Colonic mucosa (tissue), 4 donors: ENCODE measurements at regions not wholly inside any gene's neighbourhood (a gene's known extent, or its start where the extent isn't known, plus 50 kb on each side); places are given as distances from the start of the nearest gene placed in this dataset.
"Not testable (repeated sequence)": the region's sequence is repeated elsewhere in the genome, so short reads cannot be mapped to it uniquely, and the experiment has no call there.

Experiments used
- DNase-seq: peaks from one replicate; pipeline ENCODE4 v3.0.0-alpha.2; 2020
- H3K27ac ChIP-seq: fragments of 200-600 bp; one replicate; pipeline ENCODE4 v1.8.0; 2021
- H3K27me3 ChIP-seq: fragments of 200-600 bp; one replicate; pipeline ENCODE4 v1.8.0; 2021
- H3K36me3 ChIP-seq: fragments of 200-600 bp; one replicate; pipeline ENCODE4 v1.8.0; 2021
- H3K4me1 ChIP-seq: fragments of 200-600 bp; one replicate; pipeline ENCODE4 v1.8.0; 2021; ENCODE audit warnings: mild to moderate bottlenecking
- H3K4me3 ChIP-seq: fragments of 200-600 bp; one replicate; pipeline ENCODE4 v1.8.0; 2021
- H3K9ac ChIP-seq, 2 donors: one replicate each; pipeline ENCODE4 v1.7.0; 2013; ENCODE audit warnings: control low read depth in 2 of 2, low read depth in 2 of 2, low read length in 2 of 2
- H3K9me3 ChIP-seq: fragments of 200-600 bp; one replicate; pipeline ENCODE4 v1.8.0; 2021
- intact Hi-C: fragments of 100-400 bp; cut with DNase I; formaldehyde crosslinking; loops from one replicate; pipeline ENCODE4 v1.14.1; 2022
- TF ChIP-seq, protein P1 (sequence below): fragments of 200-600 bp; IDR thresholded peaks from one replicate; pipeline ENCODE4 v1.8.0; 2022; ENCODE audit warnings: antibody characterized with exemption, mild to moderate bottlenecking
- donor health status: healthy.
- donor health status: DM: no; HTN: no; CAD: no.
- donor health status: DM: no; HTN: no; CAD: no.

DNA sequence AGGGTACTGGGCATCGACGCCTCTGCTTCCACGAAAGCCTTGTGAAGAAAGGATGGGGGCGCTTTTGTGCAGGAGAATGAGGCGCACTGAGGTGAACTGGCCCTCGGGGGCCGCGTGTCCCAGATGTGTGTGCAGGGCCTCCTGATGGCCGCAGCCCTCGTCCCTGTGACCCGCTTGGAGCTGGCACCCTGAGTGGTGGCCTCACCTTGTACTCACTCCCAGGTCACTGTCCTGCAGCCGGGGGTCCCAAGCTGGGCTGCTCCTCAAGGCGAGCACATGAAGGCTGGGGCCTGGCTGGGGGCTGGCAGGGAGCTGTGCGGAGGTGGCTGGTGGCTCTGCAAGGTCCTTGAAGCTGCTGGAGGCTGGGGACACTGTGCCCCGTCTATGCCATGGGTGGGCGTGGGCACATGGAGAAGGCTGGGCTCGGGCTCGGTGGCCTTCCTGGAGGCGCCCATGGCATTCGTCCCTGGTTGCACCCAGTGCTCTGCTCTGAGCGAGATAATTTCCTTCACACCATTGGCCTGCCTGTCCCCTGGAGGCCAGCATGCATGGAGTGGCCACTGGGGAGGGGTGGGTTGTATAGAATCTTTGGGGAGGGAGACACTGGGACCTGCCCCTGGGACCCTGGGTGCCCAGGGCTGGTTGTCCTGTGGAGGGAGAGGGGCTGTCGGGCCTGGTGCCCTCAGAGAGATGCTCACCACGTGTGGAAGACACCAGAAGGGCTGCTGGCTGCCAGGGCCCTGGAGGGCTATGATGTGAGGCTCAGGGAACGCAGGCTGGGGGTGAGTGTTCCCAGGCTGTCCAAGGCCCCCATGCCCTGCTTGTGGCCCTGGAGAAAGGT lies 79.3 kb downstream of the TMEM121 start:
- no peak overlapping the region for H3K27ac ChIP-seq
- TF ChIP-seq, protein P1, sequence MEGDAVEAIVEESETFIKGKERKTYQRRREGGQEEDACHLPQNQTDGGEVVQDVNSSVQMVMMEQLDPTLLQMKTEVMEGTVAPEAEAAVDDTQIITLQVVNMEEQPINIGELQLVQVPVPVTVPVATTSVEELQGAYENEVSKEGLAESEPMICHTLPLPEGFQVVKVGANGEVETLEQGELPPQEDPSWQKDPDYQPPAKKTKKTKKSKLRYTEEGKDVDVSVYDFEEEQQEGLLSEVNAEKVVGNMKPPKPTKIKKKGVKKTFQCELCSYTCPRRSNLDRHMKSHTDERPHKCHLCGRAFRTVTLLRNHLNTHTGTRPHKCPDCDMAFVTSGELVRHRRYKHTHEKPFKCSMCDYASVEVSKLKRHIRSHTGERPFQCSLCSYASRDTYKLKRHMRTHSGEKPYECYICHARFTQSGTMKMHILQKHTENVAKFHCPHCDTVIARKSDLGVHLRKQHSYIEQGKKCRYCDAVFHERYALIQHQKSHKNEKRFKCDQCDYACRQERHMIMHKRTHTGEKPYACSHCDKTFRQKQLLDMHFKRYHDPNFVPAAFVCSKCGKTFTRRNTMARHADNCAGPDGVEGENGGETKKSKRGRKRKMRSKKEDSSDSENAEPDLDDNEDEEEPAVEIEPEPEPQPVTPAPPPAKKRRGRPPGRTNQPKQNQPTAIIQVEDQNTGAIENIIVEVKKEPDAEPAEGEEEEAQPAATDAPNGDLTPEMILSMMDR = no peak
- peak; percentile 15 for DNase-seq
- no peak overlapping the region for H3K9ac ChIP-seq
- no peaks in the 10 kb centered on the region for H3K9me3 ChIP-seq
- no peaks in the 10 kb centered on the region for H3K27me3 ChIP-seq
- intact Hi-C loops = no loop called here
- H3K4me3 ChIP-seq = no peak overlapping the region
- H3K36me3 ChIP-seq = no peaks in the 10 kb centered on the region
- H3K4me1 ChIP-seq = no peaks in the 10 kb centered on the region

DNA sequence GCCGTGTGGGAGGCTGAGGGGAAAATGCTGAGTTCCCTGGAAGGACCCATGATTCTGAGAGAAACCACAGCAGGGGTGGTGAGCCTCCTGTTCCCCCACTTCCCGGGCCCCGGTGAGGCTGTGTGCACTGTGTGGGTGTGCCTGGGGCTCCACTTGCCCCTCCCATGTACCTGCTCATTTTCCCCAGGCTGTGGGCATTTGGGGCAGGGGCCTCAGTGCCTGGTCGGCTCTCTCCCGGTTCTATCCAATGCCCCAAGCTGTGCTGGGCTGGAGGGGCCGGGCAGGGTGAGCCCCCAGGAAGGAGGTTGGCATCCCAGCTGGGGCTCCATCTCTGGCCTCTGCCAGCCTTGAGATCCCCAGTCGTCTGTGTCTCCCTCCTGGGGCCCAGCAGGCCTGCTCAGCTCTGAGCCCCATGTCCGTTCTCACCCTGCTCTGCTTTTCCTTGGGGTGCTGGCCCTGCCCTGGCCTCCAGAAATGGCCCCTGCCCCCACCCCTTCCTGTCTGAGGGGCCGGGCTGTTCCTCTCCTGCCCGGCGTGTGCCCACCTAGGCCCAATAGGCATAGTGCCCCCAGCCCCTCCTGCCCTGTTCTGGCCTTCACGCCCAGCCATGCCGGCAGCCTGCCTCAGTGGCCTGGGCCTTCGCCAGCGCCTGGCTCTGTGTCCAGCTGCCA lies 80.1 kb downstream of the TMEM121 start:
- H3K27me3 ChIP-seq, DNase-seq, H3K36me3 ChIP-seq, H3K9me3 ChIP-seq, H3K4me3 ChIP-seq, intact Hi-C loops, H3K27ac ChIP-seq, H3K4me1 ChIP-seq, H3K9ac ChIP-seq: not testable (repeated sequence)

DNA sequence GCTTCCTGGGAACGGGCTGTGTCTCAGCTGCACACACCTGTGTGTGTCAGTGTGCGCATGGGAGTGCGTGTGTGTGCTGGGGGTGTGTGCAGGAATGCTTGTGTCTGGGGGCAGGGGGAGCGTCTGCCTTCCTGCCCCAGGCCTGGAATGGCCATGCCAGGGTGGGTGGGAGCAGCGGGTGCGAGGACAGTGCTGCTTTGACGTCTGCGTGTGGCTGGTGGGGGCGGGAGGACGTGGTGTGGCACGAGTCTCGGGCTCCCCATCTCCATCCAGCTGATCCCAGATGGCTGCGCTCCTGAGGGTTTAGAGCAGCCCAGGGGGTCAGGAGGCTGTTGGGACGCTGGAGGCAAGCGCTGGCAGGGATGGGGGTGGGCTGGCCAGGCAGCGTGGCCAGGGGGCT lies 80.6 kb downstream of the TMEM121 start:
- peak; percentile 6 for DNase-seq
- intact Hi-C loops, H3K36me3 ChIP-seq, H3K4me3 ChIP-seq, H3K9me3 ChIP-seq, H3K27me3 ChIP-seq, H3K4me1 ChIP-seq, H3K9ac ChIP-seq, H3K27ac ChIP-seq: not testable (repeated sequence)

DNA sequence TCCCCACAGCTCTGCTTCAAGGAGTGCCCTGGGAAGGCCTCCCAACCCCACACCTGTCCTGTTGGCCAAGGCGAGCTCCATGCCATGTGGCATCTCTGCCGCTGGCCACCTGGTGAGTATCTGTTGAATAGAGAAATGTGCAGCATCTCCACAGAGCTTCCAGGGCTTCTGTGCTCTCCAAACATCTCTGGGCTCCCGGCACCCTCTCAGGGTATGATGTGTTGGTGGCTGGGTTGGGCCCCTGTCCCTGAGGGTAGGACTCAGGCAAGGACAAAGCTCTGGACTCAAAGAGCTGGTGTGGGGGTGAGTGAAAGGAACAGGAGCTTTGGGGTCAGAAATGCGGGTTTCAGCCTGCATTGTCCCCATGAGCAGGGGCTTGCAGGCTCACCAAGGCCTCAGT lies 88.6 kb downstream of the TMEM121 start:
- H3K27ac ChIP-seq, H3K9ac ChIP-seq, H3K27me3 ChIP-seq, DNase-seq, H3K9me3 ChIP-seq, H3K36me3 ChIP-seq, H3K4me3 ChIP-seq, H3K4me1 ChIP-seq: not testable (repeated sequence)
- intact Hi-C loops = loop anchor here (5.0 kb wide), 1 partner anchor 147 kb away; no protein-coding TSS in a partner anchor

DNA sequence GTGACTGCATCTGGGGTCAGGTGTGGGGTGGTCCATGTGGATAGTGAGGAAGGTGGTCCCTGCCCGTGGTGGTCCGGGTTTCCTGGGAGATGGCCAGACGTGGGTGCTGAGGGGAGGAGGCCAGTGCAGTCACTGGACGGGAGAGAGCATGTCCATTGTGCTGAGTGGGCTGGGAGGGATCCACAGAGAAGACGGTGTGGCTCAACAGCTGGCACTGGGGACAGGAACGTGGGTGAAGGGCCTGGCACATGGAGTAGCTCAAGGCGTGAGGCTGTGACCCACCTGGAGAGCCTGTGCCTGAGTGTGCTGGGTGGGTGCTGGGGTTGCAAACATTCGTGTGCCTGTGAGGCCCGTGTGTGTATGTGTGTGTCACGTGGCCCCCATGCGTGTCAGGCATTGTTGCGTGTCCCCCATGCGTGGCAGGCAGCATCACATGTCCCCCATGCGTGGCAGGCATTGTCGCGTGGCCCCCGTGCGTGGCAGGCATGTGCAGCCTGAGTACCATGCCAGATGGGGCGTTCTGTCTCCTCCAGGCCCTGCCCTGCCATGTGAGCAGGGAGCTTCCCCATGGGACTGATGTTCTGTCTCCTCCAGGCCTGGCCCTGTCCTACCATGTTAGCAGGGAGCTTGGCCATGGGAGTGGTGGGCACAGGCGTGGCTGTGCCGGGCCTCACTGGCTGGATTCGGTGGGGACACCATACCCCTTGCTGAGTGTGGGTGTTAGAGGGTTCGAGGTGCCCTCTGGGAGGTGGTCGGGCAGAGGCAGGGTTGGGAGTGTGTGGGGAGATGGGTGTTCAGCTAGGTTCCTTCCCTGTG lies 89.8 kb downstream of the TMEM121 start:
- not testable (repeated sequence) for H3K36me3 ChIP-seq, DNase-seq, H3K9me3 ChIP-seq, H3K27me3 ChIP-seq, H3K4me3 ChIP-seq, H3K4me1 ChIP-seq, H3K27ac ChIP-seq, H3K9ac ChIP-seq
- intact Hi-C loops = loop anchor here (5.0 kb wide), 1 partner anchor 146 kb away; no protein-coding TSS in a partner anchor

DNA sequence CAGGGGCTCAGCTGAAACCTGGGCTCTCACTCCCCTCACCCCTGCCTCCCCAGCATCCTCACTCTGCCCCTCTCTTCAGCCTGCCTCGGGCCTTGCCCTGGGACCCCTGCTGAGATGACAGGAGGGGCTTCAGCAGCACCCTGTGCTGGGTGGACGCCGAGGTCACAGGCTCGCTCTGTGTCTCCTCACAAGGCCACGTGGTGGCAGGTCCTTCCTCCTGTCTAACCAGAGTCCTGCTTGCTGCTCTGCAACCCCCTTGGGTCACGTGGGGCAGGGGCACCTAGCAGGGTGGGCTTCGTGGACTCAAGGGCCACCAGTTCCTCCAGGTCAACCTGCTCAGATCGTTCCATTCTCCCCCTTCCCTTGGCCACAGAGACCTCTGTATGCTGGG lies 90.4 kb downstream of the TMEM121 start:
- intact Hi-C loops = loop anchor here (5.0 kb wide), 1 partner anchor 146 kb away; no protein-coding TSS in a partner anchor
- no peak for DNase-seq
- Histone ChIP-seq H3K4me3 (no peak overlapping the region), H3K9me3 (no peaks in the 10 kb centered on the region), H3K27ac (no peak overlapping the region), H3K9ac (no peak overlapping the region), H3K27me3 (no peaks in the 10 kb centered on the region), H3K4me1 (no peaks in the 10 kb centered on the region), H3K36me3 (no peaks in the 10 kb centered on the region)
- TF ChIP-seq, protein P1 = no peak

DNA sequence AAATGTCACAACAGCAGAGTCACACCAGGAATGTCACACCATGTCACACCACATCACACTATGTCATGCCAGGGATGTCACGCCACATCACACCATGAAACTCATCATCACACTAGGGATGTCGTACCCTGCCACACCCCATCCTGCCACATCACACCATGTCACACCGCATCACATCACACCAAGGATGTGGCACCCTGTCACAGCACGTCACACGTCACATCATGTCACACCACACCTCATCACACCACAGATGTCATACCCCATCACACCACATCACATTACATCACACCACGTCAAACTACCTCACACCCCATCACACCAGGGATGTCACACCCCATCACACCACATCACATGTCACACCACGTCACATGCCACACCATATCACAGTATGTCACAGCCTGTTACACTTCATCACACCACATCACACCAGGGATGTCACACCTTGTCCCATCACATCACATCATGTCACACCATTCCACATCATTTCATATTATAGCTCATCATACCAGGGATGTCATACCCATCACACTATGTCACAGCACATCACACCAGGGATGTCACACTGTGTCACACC lies 90.9 kb downstream of the TMEM121 start:
- Histone ChIP-seq H3K4me3 (no peak overlapping the region), H3K27me3 (no peaks in the 10 kb centered on the region), H3K9ac (no peak overlapping the region), H3K9me3 (no peaks in the 10 kb centered on the region), H3K4me1 (no peaks in the 10 kb centered on the region), H3K27ac (no peak overlapping the region), H3K36me3 (no peaks in the 10 kb centered on the region)
- DNase-seq = no peak
- TF ChIP-seq, protein P1 = no peak
- intact Hi-C loops = loop anchor here (5.0 kb wide), 1 partner anchor 145 kb away; no protein-coding TSS in a partner anchor

DNA sequence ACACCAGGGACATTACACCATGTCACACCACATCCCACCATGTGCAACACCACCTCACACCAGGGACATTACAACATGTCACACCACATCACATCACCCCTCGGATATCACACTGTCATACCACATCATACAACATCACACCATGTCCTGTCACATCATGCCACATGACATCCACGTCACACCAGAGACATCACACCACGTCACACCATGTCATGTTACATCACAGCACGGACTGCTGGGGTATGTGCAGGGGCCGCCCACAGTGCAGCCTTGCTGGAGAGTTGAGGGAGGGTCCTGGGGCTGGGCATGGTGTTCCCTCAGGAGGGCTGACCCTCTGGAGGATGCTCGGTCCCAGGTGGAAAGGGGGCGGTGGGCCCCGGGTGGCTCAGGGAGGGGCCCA lies 91.4 kb downstream of the TMEM121 start:
- H3K4me1 ChIP-seq, H3K27ac ChIP-seq, H3K36me3 ChIP-seq, H3K27me3 ChIP-seq, H3K4me3 ChIP-seq, H3K9me3 ChIP-seq, H3K9ac ChIP-seq, DNase-seq: not testable (repeated sequence)
- intact Hi-C loops = loop anchor here (5.0 kb wide), 1 partner anchor 144 kb away; no protein-coding TSS in a partner anchor

DNA sequence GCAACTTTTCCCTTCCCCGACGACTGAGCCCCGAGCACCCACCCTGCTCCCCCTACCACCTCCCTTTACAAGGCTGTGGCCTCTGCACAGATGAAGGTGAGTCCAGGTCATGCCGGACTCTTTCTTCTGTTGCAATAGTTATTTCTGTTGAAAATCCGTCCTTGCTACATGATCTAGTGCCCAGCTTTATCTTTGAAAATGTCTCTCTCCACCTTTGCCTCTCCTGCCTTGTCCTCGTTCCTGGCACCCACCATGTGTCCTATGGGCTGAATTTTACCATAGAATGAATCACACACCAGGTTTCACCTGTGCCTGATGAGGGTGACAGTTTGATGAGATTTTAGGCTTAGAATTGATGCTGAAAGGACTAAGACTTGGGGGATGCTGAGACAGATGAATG lies 92.9 kb downstream of the TMEM121 start:
- H3K4me1 ChIP-seq, H3K9ac ChIP-seq, DNase-seq, H3K4me3 ChIP-seq, H3K9me3 ChIP-seq, H3K27ac ChIP-seq, H3K27me3 ChIP-seq, H3K36me3 ChIP-seq: not testable (repeated sequence)
- intact Hi-C loops = loop anchor here (5.0 kb wide), 1 partner anchor 143 kb away; no protein-coding TSS in a partner anchor
